ENCODE measurements at regions not wholly inside any gene's neighbourhood (a gene's known extent, or its start where the extent isn't known, plus 50 kb on each side); places are given as distances from the start of the nearest gene placed in this dataset.
A peak's percentile ranks its signal among the peaks of the same experiment; 100 is the strongest.

DNA sequence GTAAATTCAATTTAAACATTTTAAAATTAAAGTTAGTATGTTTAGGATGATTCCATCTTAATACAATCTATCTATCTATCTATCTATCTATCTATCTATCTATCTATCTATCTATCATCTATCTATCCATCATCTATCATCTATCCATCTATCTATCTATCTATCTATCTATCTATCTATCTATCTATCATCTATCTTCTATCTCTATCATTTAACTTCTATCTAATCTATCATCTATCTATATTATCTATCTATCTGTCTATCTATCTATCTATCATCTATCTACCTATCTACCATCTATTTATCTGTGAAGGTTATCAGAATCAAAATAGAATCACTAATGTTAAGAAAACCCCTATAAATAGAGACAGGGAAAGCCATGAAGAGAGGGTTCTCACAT is 78.3 kb downstream of the RAMP3 start:
- TF ChIP-seq POLR2A (IDR thresholded peaks at IDR 0.05) = no peak
- TF ChIP-seq, protein P1, sequence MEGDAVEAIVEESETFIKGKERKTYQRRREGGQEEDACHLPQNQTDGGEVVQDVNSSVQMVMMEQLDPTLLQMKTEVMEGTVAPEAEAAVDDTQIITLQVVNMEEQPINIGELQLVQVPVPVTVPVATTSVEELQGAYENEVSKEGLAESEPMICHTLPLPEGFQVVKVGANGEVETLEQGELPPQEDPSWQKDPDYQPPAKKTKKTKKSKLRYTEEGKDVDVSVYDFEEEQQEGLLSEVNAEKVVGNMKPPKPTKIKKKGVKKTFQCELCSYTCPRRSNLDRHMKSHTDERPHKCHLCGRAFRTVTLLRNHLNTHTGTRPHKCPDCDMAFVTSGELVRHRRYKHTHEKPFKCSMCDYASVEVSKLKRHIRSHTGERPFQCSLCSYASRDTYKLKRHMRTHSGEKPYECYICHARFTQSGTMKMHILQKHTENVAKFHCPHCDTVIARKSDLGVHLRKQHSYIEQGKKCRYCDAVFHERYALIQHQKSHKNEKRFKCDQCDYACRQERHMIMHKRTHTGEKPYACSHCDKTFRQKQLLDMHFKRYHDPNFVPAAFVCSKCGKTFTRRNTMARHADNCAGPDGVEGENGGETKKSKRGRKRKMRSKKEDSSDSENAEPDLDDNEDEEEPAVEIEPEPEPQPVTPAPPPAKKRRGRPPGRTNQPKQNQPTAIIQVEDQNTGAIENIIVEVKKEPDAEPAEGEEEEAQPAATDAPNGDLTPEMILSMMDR (IDR thresholded peaks at IDR 0.05) = no peak
- no peaks in the 10 kb centered on the region for H3K36me3 ChIP-seq
- H3K4me1 ChIP-seq = peaks cover 0 to 9% (median 2%) of the 10 kb centered on the region in 3 donors
- H3K9me3 ChIP-seq = no peaks in the 10 kb centered on the region
- DNase-seq = no peak
- H3K27ac ChIP-seq = no peak overlapping the region
- H3K4me3 ChIP-seq = no peak overlapping the region
- intact Hi-C loops (cut with DNase I) = no loop called here
- peaks cover 0 to 36% (median 0%) of the 10 kb centered on the region in 4 donors for H3K27me3 ChIP-seq

- intact Hi-C loops (cut with DNase I) = no loop called here
These were observed 79.1 kb downstream of the RAMP3 start for GRCh38 chr7:45236666-45237065.

GRCh38 chr7:45237788-45238461 is 80.3 kb downstream of the RAMP3 start:
- no peaks in the 10 kb centered on the region for H3K36me3 ChIP-seq
- 61 to 81% methylated on average over 10 to 13 of the region's 13 CpGs for WGBS, 2 donors
- no peak overlapping the region for H3K27ac ChIP-seq
- peaks cover 0 to 20% (median 0%) of the 10 kb centered on the region in 4 donors for H3K27me3 ChIP-seq
- H3K4me1 ChIP-seq = peaks cover 0 to 9% (median 2%) of the 10 kb centered on the region in 3 donors
- no peaks in the 10 kb centered on the region for H3K9me3 ChIP-seq
- intact Hi-C loops (cut with DNase I) = no loop called here
- DNase-seq = no peak
- H3K4me3 ChIP-seq = no peak overlapping the region
- TF ChIP-seq, protein P1 (IDR thresholded peaks at IDR 0.05) = no peak
- no peak for TF ChIP-seq POLR2A (IDR thresholded peaks at IDR 0.05)

More at GRCh38 chr7:45236666-45237065, 79.1 kb downstream of the RAMP3 start:
- Histone ChIP-seq H3K9me3 (no peaks in the 10 kb centered on the region), H3K27ac (no peak overlapping the region), H3K36me3 (no peaks in the 10 kb centered on the region), H3K4me3 (no peak overlapping the region), H3K4me1 (peaks cover 0 to 9% (median 2%) of the 10 kb centered on the region in 3 donors), H3K27me3 (peaks cover 0 to 30% (median 0%) of the 10 kb centered on the region in 4 donors)
- 30 to 43% methylated on average over 1 of the region's 1 CpG for WGBS, 2 donors
- no peak for DNase-seq
- TF ChIP-seq POLR2A (IDR thresholded peaks at IDR 0.05) = no peak
- TF ChIP-seq, protein P1 (IDR thresholded peaks at IDR 0.05) = no peak

GRCh38 chr7:45238806-45239205 is 81.2 kb downstream of the RAMP3 start:
- 26 to 49% methylated on average over 5 of the region's 5 CpGs for WGBS, 2 donors
- H3K36me3 ChIP-seq = no peaks in the 10 kb centered on the region
- H3K9me3 ChIP-seq = no peaks in the 10 kb centered on the region
- peaks cover 0 to 19% (median 0%) of the 10 kb centered on the region in 4 donors for H3K27me3 ChIP-seq
- H3K27ac ChIP-seq = no peak overlapping the region
- H3K4me1 ChIP-seq = peaks cover 0 to 9% (median 2%) of the 10 kb centered on the region in 3 donors
- H3K4me3 ChIP-seq = no peak overlapping the region
- intact Hi-C loops (cut with DNase I) = no loop called here
- no peak for DNase-seq
- no peak for TF ChIP-seq POLR2A (IDR thresholded peaks at IDR 0.05)
- TF ChIP-seq, protein P1 (IDR thresholded peaks at IDR 0.05) = no peak

GRCh38 chr7:45239486-45239885 is 81.9 kb downstream of the RAMP3 start:
- DNase-seq = no peak
- peaks cover 0 to 9% (median 2%) of the 10 kb centered on the region in 3 donors for H3K4me1 ChIP-seq
- H3K9me3 ChIP-seq = no peaks in the 10 kb centered on the region
- intact Hi-C loops (cut with DNase I) = no loop called here
- TF ChIP-seq, protein P1 (IDR thresholded peaks at IDR 0.05) = no peak
- TF ChIP-seq POLR2A (IDR thresholded peaks at IDR 0.05) = no peak
- H3K27me3 ChIP-seq = peaks cover 0 to 19% (median 0%) of the 10 kb centered on the region in 4 donors
- H3K36me3 ChIP-seq = no peaks in the 10 kb centered on the region
- WGBS, 2 donors = 28 to 34% methylated on average over 2 of the region's 6 CpGs
- H3K4me3 ChIP-seq = no peak overlapping the region
- H3K27ac ChIP-seq = peak overlapping the region in 2 of 4 donors; percentile 48 to 55

Data from esophagus squamous epithelium (tissue), 5 donors.